Fibroblast of villous mesenchyme (primary cell): ENCODE measurements at regions not wholly inside any gene's neighbourhood (a gene's known extent, or its start where the extent isn't known, plus 50 kb on each side); places are given as distances from the start of the nearest gene placed in this dataset.

Experiments
- DNase-seq: peaks from one replicate; pipeline ENCODE4 v3.0.0-alpha.2; 2010; ENCODE audit warnings: low read depth
- H3K4me3 ChIP-seq: 2 replicates; pipeline ENCODE4 v1.5.1; 2011; ENCODE audit warnings: low read depth, mild to moderate bottlenecking, low read length
- CTCF ChIP-seq: IDR thresholded peaks from 2 replicates; pipeline ENCODE4 v1.5.1; 2012; ENCODE audit warnings: low read depth, mild to moderate bottlenecking, low read length; ENCODE audit not compliant: insufficient read depth

GRCh38 chr16:81164958-81165357 lies 68.8 kb upstream of the GCSH start:
- no peak for DNase-seq
- no peak for TF ChIP-seq CTCF
- H3K4me3 ChIP-seq: no peak overlapping the region

- no peak overlapping the region for H3K4me3 ChIP-seq
- no peak for TF ChIP-seq CTCF
- DNase-seq: no peak
Measured at GRCh38 chr16:81164481-81164880, 68.3 kb upstream of the GCSH start.

GRCh38 chr16:81163671-81164070 lies 67.5 kb upstream of the GCSH start:
- no peak for DNase-seq
- H3K4me3 ChIP-seq: no peak overlapping the region
- TF ChIP-seq CTCF: no peak

GRCh38 chr16:81158964-81159363 lies 62.8 kb upstream of the GCSH start:
- TF ChIP-seq CTCF: no peak
- H3K4me3 ChIP-seq: no peak overlapping the region
- no peak for DNase-seq

- no peak overlapping the region for H3K4me3 ChIP-seq
- TF ChIP-seq CTCF: no peak
- DNase-seq: no peak
Measured at GRCh38 chr16:81155769-81156168, 59.6 kb upstream of the GCSH start.

- no peak for TF ChIP-seq CTCF
- H3K4me3 ChIP-seq: no peak overlapping the region
- DNase-seq: no peak
Measured at GRCh38 chr16:81151648-81152310, 55.6 kb upstream of the GCSH start.

GRCh38 chr16:81149614-81150013 lies 53.4 kb upstream of the GCSH start:
- no peak for TF ChIP-seq CTCF
- H3K4me3 ChIP-seq: no peak overlapping the region
- DNase-seq: no peak
